ENCODE measurements at regions not wholly inside any gene's neighbourhood (a gene's known extent, or its start where the extent isn't known, plus 50 kb on each side); places are given as distances from the start of the nearest gene placed in this dataset.

DNA sequence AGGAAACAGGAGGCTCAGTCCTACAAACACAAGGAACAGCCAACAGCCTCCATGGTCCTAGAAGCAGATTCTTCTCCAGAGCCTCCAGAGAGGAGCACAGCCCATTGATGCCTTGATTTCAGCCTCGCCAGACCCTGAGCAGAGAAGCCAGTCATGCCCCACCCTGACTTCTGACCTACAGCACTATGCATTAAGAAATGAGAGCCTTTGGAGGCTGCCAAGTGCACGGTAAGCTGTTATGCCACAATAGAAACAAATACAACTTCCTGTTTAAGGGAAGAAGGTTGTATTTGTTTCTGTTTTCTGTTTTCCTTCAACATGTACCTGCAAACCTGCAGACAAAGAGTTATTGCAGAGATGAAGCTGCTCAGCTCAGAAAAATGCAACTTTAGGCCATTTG, 181.3 kb upstream of the AGAP1 start:
- DNase-seq, result no peak

GRCh38 chr2:235314371-235314930, 179.4 kb upstream of the AGAP1 start:
- DNase-seq, result no peak

GRCh38 chr2:235319095-235319494, 174.7 kb upstream of the AGAP1 start:
- no peak for DNase-seq

DNA sequence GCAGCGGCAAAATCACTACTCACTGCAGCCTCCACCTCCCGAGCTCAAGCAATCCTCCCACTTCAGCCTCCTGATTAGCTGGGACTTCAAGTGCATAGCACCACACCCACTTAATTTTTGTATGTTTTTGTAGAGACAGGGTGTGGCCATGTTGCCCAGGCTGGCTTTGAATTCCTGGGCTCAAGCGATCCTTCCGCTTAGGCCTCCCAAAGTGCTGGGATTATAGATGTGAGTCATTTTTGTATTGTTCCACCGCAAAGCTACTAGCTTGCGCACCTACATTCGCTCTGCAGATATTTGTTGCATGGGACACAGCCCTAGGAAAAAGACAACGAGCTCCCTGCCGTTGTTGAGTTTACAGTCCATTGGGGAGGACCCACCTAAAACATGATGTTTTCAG, 173.5 kb upstream of the AGAP1 start:
- DNase-seq, result no peak

GRCh38 chr2:235324324-235324723, 169.5 kb upstream of the AGAP1 start:
- no peak for DNase-seq

DNA sequence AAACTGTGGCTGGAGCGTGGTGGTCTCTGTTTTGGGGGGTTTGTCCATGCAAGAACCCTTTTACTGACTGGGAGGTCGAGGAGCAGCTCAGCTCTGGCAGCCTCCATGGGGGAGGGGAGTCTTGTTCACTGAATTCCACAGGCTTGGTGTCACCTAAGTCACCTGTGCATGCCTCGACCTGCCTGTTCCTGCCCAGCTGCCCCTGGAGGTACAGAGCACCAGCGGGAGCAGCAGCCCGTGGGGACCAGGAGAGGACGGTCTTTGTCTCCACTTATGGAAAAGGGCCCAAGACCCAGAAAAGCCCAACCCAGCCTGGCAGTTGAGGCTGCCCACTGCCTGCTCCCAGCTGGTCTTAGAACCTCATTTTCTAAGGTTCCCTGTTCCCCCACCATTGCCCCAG, 168.7 kb upstream of the AGAP1 start:
- no peak for DNase-seq

- no peak for DNase-seq
These were observed 164.9 kb upstream of the AGAP1 start for GRCh38 chr2:235328991-235329390.

GRCh38 chr2:235330775-235331451, 162.9 kb upstream of the AGAP1 start:
- peak; percentile 15 for DNase-seq

GRCh38 chr2:235332240-235332890, 161.5 kb upstream of the AGAP1 start:
- DNase-seq, result no peak

- DNase-seq, result no peak
These were observed 160.8 kb upstream of the AGAP1 start for GRCh38 chr2:235333076-235333475.

DNA sequence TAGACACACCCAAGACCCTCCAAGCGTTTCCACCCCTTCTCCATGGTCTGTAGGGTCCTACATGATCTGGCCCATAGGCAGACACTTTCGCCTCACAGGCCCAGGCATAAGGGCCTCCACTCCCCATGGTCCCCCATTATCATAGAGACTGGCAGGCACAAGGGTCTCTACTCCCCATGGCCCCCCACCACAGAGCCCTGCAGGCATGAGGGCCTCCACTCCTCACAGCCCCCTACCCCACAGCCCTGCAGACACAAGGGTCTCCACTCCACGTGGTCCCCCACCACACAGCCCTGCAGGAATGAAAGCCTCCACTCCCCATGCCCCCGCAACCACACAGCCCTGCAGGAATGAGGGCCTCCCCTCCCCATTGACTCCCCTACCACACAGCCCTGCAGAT, 159.7 kb upstream of the AGAP1 start:
- no peak for DNase-seq

DNA sequence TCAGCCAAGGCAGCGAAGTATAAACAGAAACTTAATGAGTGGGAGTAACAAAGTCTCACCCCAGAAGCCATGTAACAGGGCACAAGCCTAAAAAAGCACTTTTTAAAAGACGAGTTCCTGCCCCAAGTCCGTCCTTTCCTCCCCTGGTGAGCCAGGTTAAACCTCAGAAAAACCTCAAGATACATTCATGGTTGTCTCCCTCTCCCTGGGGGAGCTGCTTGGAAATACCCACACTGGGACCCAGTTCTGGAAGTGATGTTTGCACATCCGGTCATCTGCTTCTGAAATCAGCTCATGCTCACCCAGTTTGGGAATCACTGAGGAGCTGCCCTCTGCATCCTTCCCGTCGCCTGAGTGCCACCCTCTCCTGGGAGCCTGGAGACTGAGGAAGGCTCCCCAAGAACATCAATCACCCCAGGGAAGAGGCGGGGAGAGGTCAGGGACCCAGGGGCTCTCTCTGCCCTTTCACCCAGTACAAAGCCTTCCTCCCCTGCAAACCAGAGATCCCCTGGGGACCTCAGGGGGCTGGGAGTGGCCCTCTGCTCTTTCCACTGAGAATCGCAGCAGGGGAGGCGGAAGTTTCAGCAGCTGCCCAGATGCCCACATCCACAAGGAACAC, 150.6 kb upstream of the AGAP1 start:
- no peak for DNase-seq

GRCh38 chr2:235343869-235344268, 150.0 kb upstream of the AGAP1 start:
- DNase-seq, result no peak

DNA sequence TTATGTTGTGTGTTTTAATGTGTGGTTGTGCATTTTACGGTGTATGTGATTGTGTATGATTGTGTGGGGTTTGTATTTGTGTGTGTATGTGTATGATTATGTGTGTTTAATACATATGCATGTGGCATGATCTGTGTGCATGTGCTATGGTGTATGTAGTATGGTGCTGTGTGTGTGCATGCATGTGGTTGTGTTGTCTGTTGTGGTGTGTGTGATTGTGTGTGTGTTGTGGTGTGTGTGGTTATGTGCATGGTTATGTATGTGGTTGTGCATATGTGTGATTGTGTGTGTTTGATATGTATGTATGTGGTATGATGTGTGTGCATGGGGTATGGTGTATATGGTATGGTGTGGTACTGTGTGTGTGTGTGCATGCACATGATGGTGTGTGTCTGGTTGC, 148.1 kb upstream of the AGAP1 start:
- no peak for DNase-seq

- peak; percentile 14 for DNase-seq
These were observed 146.2 kb upstream of the AGAP1 start for GRCh38 chr2:235347691-235348090.

- no peak for DNase-seq
These were observed 145.5 kb upstream of the AGAP1 start for GRCh38 chr2:235348329-235348728.

DNA sequence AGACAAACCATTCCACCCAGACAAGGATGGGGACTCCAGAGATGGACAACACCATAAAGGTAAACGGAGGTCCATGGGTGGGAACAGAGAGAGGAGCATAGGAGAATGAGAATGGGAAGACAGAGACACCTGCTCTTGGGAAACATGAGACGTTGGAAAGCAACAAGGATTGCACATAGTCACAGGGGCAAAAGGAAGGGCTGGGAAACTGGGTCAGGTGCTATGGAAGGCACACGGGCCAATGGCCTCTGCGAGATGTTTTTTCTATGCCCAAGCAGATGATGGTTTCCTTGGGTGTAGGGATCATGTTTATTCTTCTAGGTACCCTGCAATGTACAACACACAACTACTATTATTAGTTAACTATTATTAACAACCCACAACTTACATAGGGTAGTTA, 143.6 kb upstream of the AGAP1 start:
- no peak for DNase-seq

GRCh38 chr2:235352541-235352940, 141.3 kb upstream of the AGAP1 start:
- no peak for DNase-seq

DNA sequence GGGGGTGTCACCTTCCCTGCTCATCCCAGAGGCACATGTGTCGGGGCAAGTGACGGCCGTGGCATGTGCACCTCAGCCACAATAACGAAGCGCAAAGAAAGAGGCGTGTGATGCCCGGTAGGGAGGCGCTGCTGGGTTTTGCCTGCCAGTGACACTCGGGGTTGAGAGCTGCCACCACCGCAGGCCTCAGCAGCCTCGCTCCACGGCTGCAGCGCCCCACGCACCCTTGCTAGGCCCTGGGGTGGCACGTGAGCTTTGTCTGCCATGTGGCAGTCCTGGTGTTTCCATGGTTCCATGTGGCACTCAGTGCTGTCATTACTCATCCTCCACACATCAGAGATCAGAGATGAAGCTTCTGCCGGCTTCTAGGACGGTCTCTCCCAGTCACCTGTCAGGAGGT, 136.0 kb upstream of the AGAP1 start:
- DNase-seq, result no peak

GRCh38 chr2:235358981-235359471, 134.8 kb upstream of the AGAP1 start:
- DNase-seq, result no peak

- DNase-seq, result no peak
These were observed 133.4 kb upstream of the AGAP1 start for GRCh38 chr2:235360446-235360845.

DNA sequence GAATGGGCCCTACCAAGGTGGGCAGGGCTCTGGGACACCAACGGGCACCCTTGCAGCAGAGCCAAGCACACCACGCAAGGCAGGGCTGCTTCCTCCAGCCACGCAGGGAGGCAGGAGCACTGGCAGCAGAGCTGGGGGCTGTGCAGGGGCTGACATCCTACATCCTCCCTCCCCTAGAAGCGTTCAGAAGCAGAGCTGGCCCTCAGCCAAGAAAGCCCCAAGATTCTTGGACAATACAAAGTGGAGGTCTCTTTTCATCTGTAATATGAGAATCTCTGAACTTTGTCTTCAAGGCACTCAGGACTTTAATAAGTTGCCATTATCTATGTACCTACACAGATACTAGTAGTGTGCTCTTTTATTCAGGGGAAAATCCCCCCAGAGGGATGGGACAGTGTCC, 128.1 kb upstream of the AGAP1 start:
- no peak for DNase-seq

GRCh38 chr2:235366390-235366789, 127.5 kb upstream of the AGAP1 start:
- DNase-seq, result no peak

GRCh38 chr2:235366807-235367206, 127.0 kb upstream of the AGAP1 start:
- DNase-seq, result no peak
